HL-60 (cell line): ENCODE measurements at regions not wholly inside any gene's neighbourhood (a gene's known extent, or its start where the extent isn't known, plus 50 kb on each side); places are given as distances from the start of the nearest gene placed in this dataset.

Source experiments
- DNase-seq, 2 experiments: peaks; one replicate each; pipeline ENCODE4 v3.0.0-alpha.2; 2010 to 2020; ENCODE audit warnings: low read depth in 1 of 2, low spot score in 1 of 2
- H3K27ac ChIP-seq: fragments of 250-450 bp; sonication (Bioruptor Pico); replicated peaks from 2 replicates; pipeline ENCODE4 v1.5.1; 2020; ENCODE audit warnings: mild to moderate bottlenecking, moderate library complexity
- H3K27me3 ChIP-seq: fragments of 250-450 bp; sonication (Bioruptor Pico); 2 replicates; pipeline ENCODE4 v1.5.1; 2021; ENCODE audit warnings: mild to moderate bottlenecking, moderate library complexity; ENCODE audit not compliant: insufficient read depth, poor library complexity, severe bottlenecking
- H3K4me3 ChIP-seq: replicated peaks from 2 replicates; pipeline ENCODE4 v1.5.1; 2011; ENCODE audit warnings: mild to moderate bottlenecking, control low read depth, low read length; ENCODE audit not compliant: insufficient read depth
- CTCF ChIP-seq: IDR thresholded peaks from one replicate; pipeline ENCODE4 v1.5.1; 2011; ENCODE audit warnings: low read length, control low read depth, inconsistent platforms; ENCODE audit not compliant: insufficient read depth
- GABPA ChIP-seq: IDR thresholded peaks from 2 replicates; pipeline ENCODE4 v1.6.1; 2012; ENCODE audit warnings: low read depth
- POLR2AphosphoS5 ChIP-seq: IDR thresholded peaks from 2 replicates; pipeline ENCODE4 v1.6.1; 2012; ENCODE audit warnings: low read depth
- REST ChIP-seq: IDR thresholded peaks from 2 replicates; pipeline ENCODE4 v1.6.1; 2012; ENCODE audit warnings: low read depth; ENCODE audit not compliant: insufficient replicate concordance
- SPI1 ChIP-seq: IDR thresholded peaks from 2 replicates; pipeline ENCODE4 v1.6.1; 2012; ENCODE audit warnings: low read depth, mild to moderate bottlenecking, borderline replicate concordance

GRCh38 chr15:35723120-35723847 is 177.3 kb upstream of the DPH6 start:
- no peak for DNase-seq
- TF ChIP-seq GABPA: no peak
- no peak for TF ChIP-seq REST
- no peak for TF ChIP-seq CTCF
- no peak for TF ChIP-seq POLR2AphosphoS5
- no peak for TF ChIP-seq SPI1

GRCh38 chr15:35723852-35724251 is 177.9 kb upstream of the DPH6 start:
- Histone ChIP-seq H3K27ac (no peak overlapping the region), H3K4me3 (no peak overlapping the region), H3K27me3 (no peaks in the 10 kb centered on the region)
- TF ChIP-seq REST (no peak), CTCF (no peak), POLR2AphosphoS5 (no peak), GABPA (no peak), SPI1 (no peak)
- DNase-seq: no peak

More at GRCh38 chr15:35723120-35723847, 177.3 kb upstream of the DPH6 start:
- Histone ChIP-seq H3K27me3 (peaks cover 1% of the 10 kb centered on the region), H3K27ac (no peak overlapping the region), H3K4me3 (no peak overlapping the region)

GRCh38 chr15:35724626-35725025 is 178.7 kb upstream of the DPH6 start:
- TF ChIP-seq POLR2AphosphoS5: no peak
- no peak for TF ChIP-seq REST
- TF ChIP-seq CTCF: no peak
- no peak for TF ChIP-seq GABPA
- TF ChIP-seq SPI1: no peak
- no peak overlapping the region for H3K27ac ChIP-seq
- H3K4me3 ChIP-seq: no peak overlapping the region
- no peak for DNase-seq
- no peaks in the 10 kb centered on the region for H3K27me3 ChIP-seq
